Naive thymus-derived CD4-positive, alpha-beta T cell (primary cell): ENCODE measurements at regions not wholly inside any gene's neighbourhood (a gene's known extent, or its start where the extent isn't known, plus 50 kb on each side); places are given as distances from the start of the nearest gene placed in this dataset.

Experiments
- ATAC-seq: fragments of 150-1000 bp; cut with Tn5 transposase; 2 replicates; pipeline ENCODE4 v1.10.0; 2021; ENCODE audit warnings: mild to moderate bottlenecking, moderate library complexity
- CTCF ChIA-PET: fragments of 350-600 bp; sonication (Branson Sonifier 250); formaldehyde crosslinking; loops from one replicate; lab custom pipeline; 2021; ENCODE audit warnings: antibody characterized with exemption; lab: Charles Lee
- POLR2A ChIA-PET: fragments of 350-600 bp; sonication (Branson Sonifier 250); formaldehyde crosslinking; loops from one replicate; lab custom pipeline; 2021; ENCODE audit warnings: antibody characterized with exemption, inconsistent platforms; lab: Charles Lee
- DNase-seq, 9 donors: peaks; one replicate each; pipeline versions ENCODE4 v3.0.0 to v3.0.0-alpha.2; 2020 to 2022; ENCODE audit warnings: mixed read lengths in 1 of 9
- H3K27ac ChIP-seq: one replicate; pipeline ENCODE4 v1.7.0; 2013; ENCODE audit warnings: mild to moderate bottlenecking, low read depth, low read length, moderate library complexity
- H3K27me3 ChIP-seq, 2 donors: one replicate each; pipeline ENCODE4 v1.7.0; 2013; ENCODE audit warnings: low read length in 2 of 2, mild to moderate bottlenecking in 2 of 2, moderate library complexity in 2 of 2; ENCODE audit not compliant: control insufficient read depth in 2 of 2, insufficient read depth in 2 of 2
- H3K36me3 ChIP-seq, 3 experiments: 1 replicate in 2 of 3; 2 replicates in 1 of 3; pipeline ENCODE4 v1.7.0; 2013; ENCODE audit warnings: low read length in 3 of 3, mild to moderate bottlenecking in 3 of 3, moderate library complexity in 1 of 3; ENCODE audit not compliant: insufficient read depth in 3 of 3, control insufficient read depth in 2 of 3
- H3K4me1 ChIP-seq, 2 donors: one replicate each; pipeline ENCODE4 v1.7.0; 2013; ENCODE audit warnings: low read length in 2 of 2, mild to moderate bottlenecking in 2 of 2, moderate library complexity in 1 of 2; ENCODE audit not compliant: control insufficient read depth in 2 of 2, insufficient read depth in 2 of 2
- H3K4me3 ChIP-seq: 2 replicates; pipeline ENCODE4 v1.7.0; 2013; ENCODE audit warnings: mild to moderate bottlenecking, low read length
- H3K9me3 ChIP-seq, 3 experiments: 1 replicate in 2 of 3; 2 replicates in 1 of 3; pipeline ENCODE4 v1.7.0; 2013; ENCODE audit warnings: low read length in 3 of 3; ENCODE audit not compliant: control insufficient read depth in 2 of 3
- H3K27ac Mint-ChIP-seq, 9 donors: one replicate each; pipeline ENCODE4 v1.8.0; 2020 to 2022; ENCODE audit warnings: mixed read lengths in 9 of 9, mild to moderate bottlenecking in 8 of 9, moderate library complexity in 5 of 9, inconsistent platforms in 2 of 9
- H3K27me3 Mint-ChIP-seq, 5 donors: one replicate each; pipeline ENCODE4 v1.8.0; 2021 to 2022; ENCODE audit warnings: mixed read lengths in 5 of 5, mild to moderate bottlenecking in 1 of 5
- H3K36me3 Mint-ChIP-seq, 5 donors: one replicate each; pipeline ENCODE4 v1.8.0; 2020 to 2022; ENCODE audit warnings: mixed read lengths in 5 of 5, mild to moderate bottlenecking in 3 of 5, inconsistent platforms in 1 of 5
- H3K4me1 Mint-ChIP-seq, 7 donors: one replicate each; pipeline ENCODE4 v1.8.0; 2020 to 2022; ENCODE audit warnings: mixed read lengths in 7 of 7, mild to moderate bottlenecking in 3 of 7, inconsistent platforms in 1 of 7
- H3K4me3 Mint-ChIP-seq, 10 donors: one replicate each; pipeline ENCODE4 v1.8.0; 2020 to 2022; ENCODE audit warnings: mild to moderate bottlenecking in 10 of 10, mixed read lengths in 10 of 10, moderate library complexity in 6 of 10, inconsistent platforms in 2 of 10
- H3K9me3 Mint-ChIP-seq, 11 donors: one replicate each; pipeline ENCODE4 v1.8.0; 2020 to 2022; ENCODE audit warnings: mixed read lengths in 11 of 11, mild to moderate bottlenecking in 4 of 11, inconsistent platforms in 1 of 11, moderate library complexity in 1 of 11
- intact Hi-C, 2 donors: fragments of 100-400 bp; cut with micrococcal nuclease; formaldehyde crosslinking; loops; one replicate each; pipeline ENCODE4 v1.15.1; 2023

GRCh38 chr15:95712785-95713184, 617.7 kb upstream of the NR2F2 start:
- POLR2A ChIA-PET, result no interaction called here
- ATAC-seq, result no peak
- no peaks in the 10 kb centered on the region for H3K9me3 ChIP-seq
- H3K36me3 Mint-ChIP-seq, result no peaks in the 10 kb centered on the region
- no peak overlapping the region for H3K27ac ChIP-seq
- CTCF ChIA-PET, result no interaction called here
- H3K4me3 Mint-ChIP-seq, result no peak overlapping the region
- no peak overlapping the region for H3K27ac Mint-ChIP-seq
- DNase-seq, result no peak
- H3K4me1 Mint-ChIP-seq, result peaks cover 0 to 14% (median 5%) of the 10 kb centered on the region in 7 donors
- no peaks in the 10 kb centered on the region for H3K36me3 ChIP-seq
- no peaks in the 10 kb centered on the region for H3K27me3 ChIP-seq
- no peak overlapping the region for H3K4me3 ChIP-seq
- peaks cover 0 to 3% (median 0%) of the 10 kb centered on the region in 11 donors for H3K9me3 Mint-ChIP-seq
- intact Hi-C loops, result no loop called here
- H3K4me1 ChIP-seq, result no peaks in the 10 kb centered on the region
- peaks cover 0 to 4% (median 0%) of the 10 kb centered on the region in 5 donors for H3K27me3 Mint-ChIP-seq

- Histone ChIP-seq H3K4me1 (no peaks in the 10 kb centered on the region), H3K4me3 (no peak overlapping the region), H3K27ac (no peak overlapping the region), H3K9me3 (no peaks in the 10 kb centered on the region), H3K27me3 (no peaks in the 10 kb centered on the region), H3K36me3 (no peaks in the 10 kb centered on the region)
- H3K36me3 Mint-ChIP-seq, result no peaks in the 10 kb centered on the region
- ChIA-PET CTCF (no interaction called here), POLR2A (no interaction called here)
- no peak overlapping the region for H3K27ac Mint-ChIP-seq
- H3K27me3 Mint-ChIP-seq, result peaks cover 0 to 4% (median 0%) of the 10 kb centered on the region in 5 donors
- H3K4me1 Mint-ChIP-seq, result peaks cover 0 to 14% (median 5%) of the 10 kb centered on the region in 7 donors
- intact Hi-C loops, result no loop called here
- H3K4me3 Mint-ChIP-seq, result no peak overlapping the region
- ATAC-seq (no peak), DNase-seq (no peak)
- peaks cover 0 to 2% (median 0%) of the 10 kb centered on the region in 11 donors for H3K9me3 Mint-ChIP-seq
Measured at GRCh38 chr15:95713324-95713723, 617.2 kb upstream of the NR2F2 start.

- Mint-ChIP-seq H3K4me1 (peaks cover 0 to 14% (median 5%) of the 10 kb centered on the region in 7 donors), H3K4me3 (no peak overlapping the region), H3K27ac (peak overlapping the region in 2 of 9 donors; percentile 12 to 13), H3K9me3 (peaks cover 0 to 2% (median 0%) of the 10 kb centered on the region in 11 donors), H3K36me3 (no peaks in the 10 kb centered on the region), H3K27me3 (peaks cover 0 to 4% (median 0%) of the 10 kb centered on the region in 5 donors)
- Histone ChIP-seq H3K4me3 (no peak overlapping the region), H3K9me3 (no peaks in the 10 kb centered on the region), H3K27me3 (no peaks in the 10 kb centered on the region), H3K36me3 (no peaks in the 10 kb centered on the region), H3K4me1 (no peaks in the 10 kb centered on the region), H3K27ac (no peak overlapping the region)
- DNase-seq (no peak), ATAC-seq (no peak)
- intact Hi-C loops, result no loop called here
- CTCF ChIA-PET, result interaction anchor here (0.6 kb wide), 1 partner anchor 272 kb away, joined by 4 read pairs; no protein-coding TSS in a partner anchor
- POLR2A ChIA-PET, result no interaction called here
Measured at GRCh38 chr15:95715116-95715903, 615.2 kb upstream of the NR2F2 start.

GRCh38 chr15:95715906-95716656, 614.4 kb upstream of the NR2F2 start:
- POLR2A ChIA-PET, result no interaction called here
- Mint-ChIP-seq H3K4me3 (no peak overlapping the region), H3K36me3 (no peaks in the 10 kb centered on the region), H3K9me3 (peaks cover 0 to 1% (median 0%) of the 10 kb centered on the region in 11 donors), H3K27me3 (peaks cover 0 to 4% (median 0%) of the 10 kb centered on the region in 5 donors), H3K27ac (peak overlapping the region in 2 of 9 donors; percentile 12 to 41), H3K4me1 (peaks cover 0 to 14% (median 5%) of the 10 kb centered on the region in 7 donors)
- H3K9me3 ChIP-seq, result no peaks in the 10 kb centered on the region
- intact Hi-C loops, result no loop called here
- CTCF ChIA-PET, result interaction anchor here (0.6 kb wide), 1 partner anchor 273 kb away, joined by 4 read pairs; no protein-coding TSS in a partner anchor
- no peaks in the 10 kb centered on the region for H3K4me1 ChIP-seq
- no peaks in the 10 kb centered on the region for H3K36me3 ChIP-seq
- ATAC-seq, result no peak
- DNase-seq, result no peak
- H3K27me3 ChIP-seq, result no peaks in the 10 kb centered on the region
- no peak overlapping the region for H3K4me3 ChIP-seq
- H3K27ac ChIP-seq, result no peak overlapping the region

- no peaks in the 10 kb centered on the region for H3K36me3 Mint-ChIP-seq
- no peaks in the 10 kb centered on the region for H3K27me3 ChIP-seq
- intact Hi-C loops, result no loop called here
- H3K27me3 Mint-ChIP-seq, result peaks cover 0 to 4% (median 0%) of the 10 kb centered on the region in 5 donors
- no peak overlapping the region for H3K4me3 Mint-ChIP-seq
- no peaks in the 10 kb centered on the region for H3K36me3 ChIP-seq
- ChIA-PET POLR2A (interaction anchor here (0.6 kb wide), 1 partner anchor 329 kb away, joined by 3 read pairs; no protein-coding TSS in a partner anchor), CTCF (no interaction called here)
- H3K27ac ChIP-seq, result no peak overlapping the region
- H3K27ac Mint-ChIP-seq, result no peak overlapping the region
- H3K4me1 ChIP-seq, result no peaks in the 10 kb centered on the region
- ATAC-seq, result no peak
- H3K9me3 Mint-ChIP-seq, result peaks cover 0 to under 1% (median 0%) of the 10 kb centered on the region in 11 donors
- DNase-seq, result no peak
- H3K9me3 ChIP-seq, result no peaks in the 10 kb centered on the region
- H3K4me3 ChIP-seq, result no peak overlapping the region
- H3K4me1 Mint-ChIP-seq, result peaks cover 0 to 14% (median 5%) of the 10 kb centered on the region in 7 donors
Measured at GRCh38 chr15:95716708-95717107, 613.8 kb upstream of the NR2F2 start.

GRCh38 chr15:95718441-95718840, 612.1 kb upstream of the NR2F2 start:
- ChIA-PET CTCF (no interaction called here), POLR2A (no interaction called here)
- H3K27me3 Mint-ChIP-seq, result peaks cover 0 to 5% (median 0%) of the 10 kb centered on the region in 5 donors

More at GRCh38 chr15:95718441-95718840, 612.1 kb upstream of the NR2F2 start:
- intact Hi-C loops, result no loop called here
- Histone ChIP-seq H3K9me3 (no peaks in the 10 kb centered on the region), H3K4me3 (no peak overlapping the region), H3K27ac (no peak overlapping the region), H3K4me1 (no peaks in the 10 kb centered on the region), H3K27me3 (no peaks in the 10 kb centered on the region), H3K36me3 (no peaks in the 10 kb centered on the region)
- peaks cover 0 to 14% (median 5%) of the 10 kb centered on the region in 7 donors for H3K4me1 Mint-ChIP-seq
- no peak overlapping the region for H3K27ac Mint-ChIP-seq
- peaks cover 0 to 3% (median 0%) of the 10 kb centered on the region in 5 donors for H3K36me3 Mint-ChIP-seq
- ATAC-seq (no peak), DNase-seq (no peak)
- no peak overlapping the region for H3K4me3 Mint-ChIP-seq
- H3K9me3 Mint-ChIP-seq, result no peaks in the 10 kb centered on the region
